ENCODE measurements at regions not wholly inside any gene's neighbourhood (a gene's known extent, or its start where the extent isn't known, plus 50 kb on each side); places are given as distances from the start of the nearest gene placed in this dataset.

- TF ChIP-seq POLR2AphosphoS5 (IDR thresholded peaks at IDR 0.05; ENCODE audit: low read depth, low read length), result no peak
- no peak for TF ChIP-seq TAF1 (IDR thresholded peaks at IDR 0.05; ENCODE audit: low read depth, low read length)
- no peak for TF ChIP-seq POU2F2 (IDR thresholded peaks at IDR 0.05; ENCODE audit: low read depth, low read length)
- TF ChIP-seq PAX5 (IDR thresholded peaks at IDR 0.05; ENCODE audit: insufficient read depth, low read length, severe bottlenecking), result no peak
- TF ChIP-seq SPI1 (IDR thresholded peaks at IDR 0.05; ENCODE audit: low read depth, low read length), result no peak
- TF ChIP-seq POLR2A (IDR thresholded peaks at IDR 0.05; ENCODE audit: low read depth, low read length), result no peak
- FAIRE-seq (no peak), DNase-seq (ENCODE audit: insufficient read length, low spot score) (no peak)
These were observed 368.4 kb downstream of the TXNL1 start for GRCh38 chr18:56269958-56270357.

GRCh38 chr18:56268952-56269351 is 369.4 kb downstream of the TXNL1 start:
- no peak for TF ChIP-seq POLR2AphosphoS5 (IDR thresholded peaks at IDR 0.05; ENCODE audit: low read depth, low read length)
- no peak for TF ChIP-seq TAF1 (IDR thresholded peaks at IDR 0.05; ENCODE audit: low read depth, low read length)
- TF ChIP-seq PAX5 (IDR thresholded peaks at IDR 0.05; ENCODE audit: insufficient read depth, low read length, severe bottlenecking), result no peak
- TF ChIP-seq POU2F2 (IDR thresholded peaks at IDR 0.05; ENCODE audit: low read depth, low read length), result no peak
- TF ChIP-seq SPI1 (IDR thresholded peaks at IDR 0.05; ENCODE audit: low read depth, low read length), result no peak
- TF ChIP-seq POLR2A (IDR thresholded peaks at IDR 0.05; ENCODE audit: low read depth, low read length), result no peak
- DNase-seq (ENCODE audit: insufficient read length, low spot score) (no peak), FAIRE-seq (no peak)

- no peak for FAIRE-seq
- TF ChIP-seq SPI1 (IDR thresholded peaks at IDR 0.05; ENCODE audit: low read depth, low read length) (no peak), PAX5 (IDR thresholded peaks at IDR 0.05; ENCODE audit: insufficient read depth, low read length, severe bottlenecking) (no peak)
- no peak for DNase-seq (ENCODE audit: insufficient read length, low spot score)
These were observed 371.1 kb downstream of the TXNL1 start for GRCh38 chr18:56267334-56267733.

- DNase-seq (ENCODE audit: insufficient read length, low spot score), result no peak
- TF ChIP-seq POLR2A (IDR thresholded peaks at IDR 0.05; ENCODE audit: low read depth, low read length), result no peak
- TF ChIP-seq TAF1 (IDR thresholded peaks at IDR 0.05; ENCODE audit: low read depth, low read length), result no peak
- TF ChIP-seq SPI1 (IDR thresholded peaks at IDR 0.05; ENCODE audit: low read depth, low read length), result no peak
- TF ChIP-seq POU2F2 (IDR thresholded peaks at IDR 0.05; ENCODE audit: low read depth, low read length), result no peak
- TF ChIP-seq PAX5 (IDR thresholded peaks at IDR 0.05; ENCODE audit: insufficient read depth, low read length, severe bottlenecking), result no peak
- no peak for TF ChIP-seq POLR2AphosphoS5 (IDR thresholded peaks at IDR 0.05; ENCODE audit: low read depth, low read length)
- no peak for FAIRE-seq
These were observed 380.2 kb downstream of the TXNL1 start for GRCh38 chr18:56258178-56258577.

DNA sequence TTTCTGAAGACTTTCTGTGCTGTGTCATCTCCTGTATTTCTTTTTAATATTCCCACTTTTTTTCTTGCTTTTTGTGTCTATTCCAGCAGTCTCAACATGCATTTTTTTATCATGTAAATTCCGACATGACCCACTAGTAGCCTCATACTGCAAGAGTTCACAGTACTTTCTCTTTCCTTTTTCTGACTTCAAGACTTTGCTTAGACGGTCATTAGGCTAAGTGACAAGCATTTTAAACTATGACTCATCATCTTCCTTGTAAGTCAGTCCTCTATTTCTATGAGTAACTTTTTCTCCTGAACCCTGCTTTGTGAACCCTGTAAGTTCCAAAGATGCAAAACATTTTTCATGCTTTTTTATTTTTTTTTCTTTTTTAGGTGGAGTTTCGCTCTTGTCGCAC is 381.2 kb downstream of the TXNL1 start:
- no peak for DNase-seq (ENCODE audit: insufficient read length, low spot score)

DNA sequence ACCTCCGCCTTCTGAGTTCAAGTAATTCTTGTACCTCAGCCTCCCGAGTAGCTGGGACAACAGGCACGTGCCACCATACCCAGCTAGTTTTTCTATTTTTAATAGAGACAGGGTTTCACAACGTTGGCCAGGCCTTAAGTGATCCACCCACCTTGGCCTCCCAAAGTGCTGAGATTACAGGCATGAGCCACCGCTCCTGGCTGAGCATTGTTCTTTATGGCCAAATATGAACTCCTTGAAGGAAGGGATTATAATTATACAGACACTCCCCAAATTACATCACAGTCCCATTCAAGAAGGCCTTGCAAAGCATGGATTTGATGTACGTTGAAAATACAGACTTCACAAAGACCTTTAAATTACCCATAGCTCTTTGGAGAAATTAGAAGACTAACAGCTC is 381.7 kb downstream of the TXNL1 start:
- FAIRE-seq (no peak), DNase-seq (ENCODE audit: insufficient read length, low spot score) (no peak)
- no peak for TF ChIP-seq POU2F2 (IDR thresholded peaks at IDR 0.05; ENCODE audit: low read depth, low read length)
- no peak for TF ChIP-seq POLR2A (IDR thresholded peaks at IDR 0.05; ENCODE audit: low read depth, low read length)
- TF ChIP-seq PAX5 (IDR thresholded peaks at IDR 0.05; ENCODE audit: insufficient read depth, low read length, severe bottlenecking), result no peak
- no peak for TF ChIP-seq TAF1 (IDR thresholded peaks at IDR 0.05; ENCODE audit: low read depth, low read length)
- TF ChIP-seq SPI1 (IDR thresholded peaks at IDR 0.05; ENCODE audit: low read depth, low read length), result no peak
- no peak for TF ChIP-seq POLR2AphosphoS5 (IDR thresholded peaks at IDR 0.05; ENCODE audit: low read depth, low read length)

More for the DNA sequence above, 381.2 kb downstream of the TXNL1 start:
- FAIRE-seq, result no peak
- no peak for TF ChIP-seq POLR2A (IDR thresholded peaks at IDR 0.05; ENCODE audit: low read depth, low read length)
- TF ChIP-seq SPI1 (IDR thresholded peaks at IDR 0.05; ENCODE audit: low read depth, low read length), result no peak
- TF ChIP-seq TAF1 (IDR thresholded peaks at IDR 0.05; ENCODE audit: low read depth, low read length), result no peak
- no peak for TF ChIP-seq POU2F2 (IDR thresholded peaks at IDR 0.05; ENCODE audit: low read depth, low read length)
- TF ChIP-seq POLR2AphosphoS5 (IDR thresholded peaks at IDR 0.05; ENCODE audit: low read depth, low read length), result no peak
- TF ChIP-seq PAX5 (IDR thresholded peaks at IDR 0.05; ENCODE audit: insufficient read depth, low read length, severe bottlenecking), result no peak

DNA sequence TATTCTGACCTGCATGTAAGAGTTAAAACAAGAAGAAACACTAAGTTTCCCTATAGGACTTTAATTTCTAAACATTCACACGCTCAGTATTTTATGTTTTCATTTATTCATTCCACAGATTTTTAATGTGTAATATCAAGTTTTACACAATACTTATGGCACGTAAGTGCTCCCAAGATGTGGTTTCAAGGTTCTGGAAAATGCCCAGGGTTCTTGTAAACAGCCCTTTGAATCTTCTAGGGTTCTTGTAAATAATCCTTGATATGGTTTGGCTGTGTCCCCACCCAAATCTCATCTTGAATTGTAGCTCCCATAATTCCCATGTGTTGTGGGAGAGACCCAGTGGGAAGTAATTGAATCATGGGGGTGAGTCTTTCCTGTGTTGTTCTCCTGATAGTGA is 383.0 kb downstream of the TXNL1 start:
- no peak for TF ChIP-seq POU2F2 (IDR thresholded peaks at IDR 0.05; ENCODE audit: low read depth, low read length)
- no peak for TF ChIP-seq POLR2A (IDR thresholded peaks at IDR 0.05; ENCODE audit: low read depth, low read length)
- TF ChIP-seq PAX5 (IDR thresholded peaks at IDR 0.05; ENCODE audit: insufficient read depth, low read length, severe bottlenecking), result no peak
- no peak for TF ChIP-seq POLR2AphosphoS5 (IDR thresholded peaks at IDR 0.05; ENCODE audit: low read depth, low read length)
- TF ChIP-seq TAF1 (IDR thresholded peaks at IDR 0.05; ENCODE audit: low read depth, low read length), result no peak
- no peak for TF ChIP-seq SPI1 (IDR thresholded peaks at IDR 0.05; ENCODE audit: low read depth, low read length)
- FAIRE-seq (no peak), DNase-seq (ENCODE audit: insufficient read length, low spot score) (no peak)

- FAIRE-seq, result no peak
- no peak for DNase-seq (ENCODE audit: insufficient read length, low spot score)
- TF ChIP-seq TAF1 (IDR thresholded peaks at IDR 0.05; ENCODE audit: low read depth, low read length) (no peak), POLR2AphosphoS5 (IDR thresholded peaks at IDR 0.05; ENCODE audit: low read depth, low read length) (no peak), PAX5 (IDR thresholded peaks at IDR 0.05; ENCODE audit: insufficient read depth, low read length, severe bottlenecking) (no peak), SPI1 (IDR thresholded peaks at IDR 0.05; ENCODE audit: low read depth, low read length) (no peak), POLR2A (IDR thresholded peaks at IDR 0.05; ENCODE audit: low read depth, low read length) (no peak), POU2F2 (IDR thresholded peaks at IDR 0.05; ENCODE audit: low read depth, low read length) (no peak)
These were observed 385.9 kb downstream of the TXNL1 start for GRCh38 chr18:56252456-56252855.

DNA sequence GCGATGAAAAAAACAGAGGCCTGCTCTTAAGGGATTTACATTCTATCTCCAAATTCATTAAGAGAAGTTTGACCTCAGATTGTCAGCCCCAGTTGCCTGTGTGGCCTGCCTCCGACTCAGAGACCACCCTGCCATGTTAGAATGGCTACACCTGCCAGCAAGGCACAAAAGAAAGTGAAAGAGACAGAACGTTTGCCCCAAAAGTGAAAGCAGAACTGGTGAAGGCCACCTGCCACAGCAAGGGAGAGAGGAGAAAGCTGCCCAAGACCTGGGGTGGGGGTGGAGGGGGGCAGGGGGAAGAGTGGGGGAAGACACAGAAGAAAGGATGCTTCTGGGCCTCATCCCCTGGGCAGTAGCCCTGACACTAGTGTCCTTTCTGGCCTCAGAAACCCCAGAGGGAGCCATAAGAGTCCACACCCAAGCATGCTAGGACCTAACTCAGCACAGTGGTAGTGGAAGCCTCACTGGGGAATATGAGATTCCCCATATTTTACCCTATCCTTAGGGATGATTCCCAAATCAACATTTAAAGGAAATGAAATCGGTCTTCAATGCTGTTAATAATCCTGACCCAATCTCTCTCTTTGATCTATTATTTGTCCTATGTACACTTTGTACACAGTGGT is 389.7 kb downstream of the TXNL1 start:
- TF ChIP-seq SPI1 (IDR thresholded peaks at IDR 0.05; ENCODE audit: low read depth, low read length) (peak; percentile 64; the same call in 1 of the 2 replicates), PAX5 (IDR thresholded peaks at IDR 0.05; ENCODE audit: insufficient read depth, low read length, severe bottlenecking) (no peak)
- DNase-seq (ENCODE audit: insufficient read length, low spot score), result peak; percentile 23
- peak; percentile 67 for FAIRE-seq

GRCh38 chr18:56246916-56247315 is 391.5 kb downstream of the TXNL1 start:
- no peak for TF ChIP-seq POLR2AphosphoS5 (IDR thresholded peaks at IDR 0.05; ENCODE audit: low read depth, low read length)
- no peak for TF ChIP-seq PAX5 (IDR thresholded peaks at IDR 0.05; ENCODE audit: insufficient read depth, low read length, severe bottlenecking)
- no peak for TF ChIP-seq POLR2A (IDR thresholded peaks at IDR 0.05; ENCODE audit: low read depth, low read length)
- TF ChIP-seq SPI1 (IDR thresholded peaks at IDR 0.05; ENCODE audit: low read depth, low read length), result no peak
- TF ChIP-seq TAF1 (IDR thresholded peaks at IDR 0.05; ENCODE audit: low read depth, low read length), result no peak
- no peak for TF ChIP-seq POU2F2 (IDR thresholded peaks at IDR 0.05; ENCODE audit: low read depth, low read length)
- DNase-seq (ENCODE audit: insufficient read length, low spot score) (no peak), FAIRE-seq (no peak)

Data from GM12891 (cell line).